Endothelial cell of hepatic sinusoid (primary cell): ENCODE measurements at regions not wholly inside any gene's neighbourhood (a gene's known extent, or its start where the extent isn't known, plus 50 kb on each side); places are given as distances from the start of the nearest gene placed in this dataset.
"Not testable (repeated sequence)": the region's sequence is repeated elsewhere in the genome, so short reads cannot be mapped to it uniquely, and the experiment has no call there.

Experiments used
- in situ Hi-C: cut with HindIII; loops from 2 replicates; pipeline ENCODE4 v1.10.0; 2017; ENCODE audit warnings: low sequenced_read_pairs

DNA sequence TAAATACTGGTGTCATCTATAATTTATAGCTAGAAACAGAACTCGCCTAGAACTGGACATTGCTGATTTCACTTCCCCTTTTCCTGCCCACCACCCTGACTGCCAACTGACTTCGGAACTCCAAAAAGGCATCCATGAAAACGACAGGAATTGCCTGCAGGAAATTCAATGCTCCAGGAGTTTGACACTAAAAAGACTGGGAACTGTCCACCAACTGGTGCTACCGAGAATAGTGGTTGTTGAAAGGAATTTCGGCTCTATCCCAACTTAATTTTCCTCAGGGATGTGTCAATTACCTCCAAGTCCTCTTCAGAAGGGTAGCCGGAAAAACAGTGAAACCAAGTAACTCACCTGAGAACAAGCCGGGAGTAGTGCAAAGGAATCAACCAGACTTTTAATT, 440.0 kb downstream of the PRELID2 start:
- in situ Hi-C loops = not testable (repeated sequence)

DNA sequence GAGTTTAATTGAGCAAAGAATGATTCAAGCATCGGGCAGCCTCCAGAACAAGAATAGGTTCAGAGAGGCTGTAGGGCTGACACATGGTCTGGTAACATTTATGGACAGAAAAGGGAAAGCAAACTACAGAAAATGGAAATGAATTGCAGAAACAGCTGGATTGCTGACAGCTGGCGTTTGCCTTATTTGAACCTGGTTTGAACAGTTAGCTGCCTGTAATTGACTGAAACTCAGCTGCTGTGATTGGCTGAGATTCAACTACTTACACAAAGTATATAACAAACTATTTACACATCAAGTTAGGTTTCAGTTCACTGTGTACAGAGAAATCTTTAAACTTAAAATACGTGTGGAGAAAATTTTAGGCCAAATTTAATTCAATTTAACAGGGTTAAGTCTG, 441.7 kb downstream of the PRELID2 start:
- in situ Hi-C loops = no loop called here

DNA sequence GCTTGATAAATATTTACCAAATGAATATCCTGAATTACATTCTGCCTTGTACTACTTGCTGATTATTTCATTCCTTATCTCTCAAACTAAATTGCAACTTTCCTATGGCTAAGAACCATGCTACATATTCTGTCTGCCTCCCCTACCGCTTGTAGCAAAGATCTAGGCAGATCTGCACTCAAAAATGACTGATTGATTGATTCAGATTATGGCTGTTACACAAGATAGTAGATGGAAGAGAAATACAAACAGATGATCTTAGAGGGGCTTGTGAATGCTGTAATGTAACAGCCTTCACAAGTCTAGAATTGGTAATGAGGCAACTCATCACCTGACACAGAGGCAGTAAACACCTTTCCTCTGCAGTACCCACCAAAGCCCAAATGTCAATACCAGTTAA, 446.1 kb downstream of the PRELID2 start:
- in situ Hi-C loops = no loop called here

DNA sequence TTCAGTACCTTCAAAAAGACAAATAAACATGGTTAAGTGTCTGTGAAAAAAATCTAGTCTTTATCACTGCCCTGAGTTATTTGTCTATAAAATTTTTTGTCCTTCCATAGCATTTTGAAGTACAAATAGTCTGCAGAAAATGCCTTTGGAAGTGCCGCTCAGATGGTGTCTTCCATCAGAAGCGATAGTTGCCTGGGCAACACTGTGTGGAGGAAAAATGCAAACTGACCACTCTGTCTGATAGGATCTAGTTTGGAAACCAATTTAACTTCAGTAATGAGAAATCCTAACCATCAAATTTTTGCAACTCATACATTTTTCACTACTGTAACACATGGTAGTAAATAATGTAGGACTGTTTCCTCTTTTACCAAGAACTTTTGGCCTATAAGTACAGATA, 449.9 kb downstream of the PRELID2 start:
- in situ Hi-C loops = no loop called here

DNA sequence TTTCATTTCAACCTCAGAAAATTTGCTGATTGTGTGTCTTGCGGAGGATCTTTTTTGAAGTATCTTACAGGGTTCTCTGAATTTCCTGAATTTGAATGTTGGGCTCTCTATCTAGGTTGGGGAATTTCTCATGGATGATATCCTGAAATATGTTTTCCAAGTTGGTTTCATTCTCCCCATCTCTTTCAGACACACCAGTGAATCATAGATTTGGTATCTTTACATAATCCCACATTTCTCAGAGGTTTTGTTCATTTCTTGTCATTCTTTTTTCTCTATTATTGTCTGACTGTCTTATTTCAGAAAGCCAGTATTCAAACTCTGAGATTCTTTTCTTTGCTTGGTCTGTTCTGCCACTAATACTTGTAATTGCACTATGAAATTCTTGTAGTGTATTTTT, 456.9 kb downstream of the PRELID2 start:
- in situ Hi-C loops = no loop called here

DNA sequence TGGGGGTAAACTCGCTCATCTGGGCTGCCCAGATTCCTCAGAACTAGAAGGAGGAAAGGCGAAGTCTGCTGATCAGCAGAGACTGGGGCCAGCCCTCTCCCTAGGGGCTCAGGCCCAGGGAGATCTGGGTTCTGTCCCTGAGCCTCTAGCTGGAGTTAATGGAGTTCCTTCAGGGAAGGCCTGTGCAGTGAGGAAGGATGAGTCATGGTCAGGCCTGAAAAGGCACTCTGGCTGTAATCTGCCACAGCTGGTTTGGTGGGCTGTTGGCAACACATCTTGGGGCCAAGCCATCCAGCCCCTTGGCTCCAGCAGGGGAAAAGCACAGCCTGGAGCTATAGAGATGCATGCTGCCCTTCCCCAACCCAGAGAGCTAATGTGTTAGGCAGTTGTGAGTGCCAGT, 459.6 kb downstream of the PRELID2 start:
- in situ Hi-C loops = no loop called here

DNA sequence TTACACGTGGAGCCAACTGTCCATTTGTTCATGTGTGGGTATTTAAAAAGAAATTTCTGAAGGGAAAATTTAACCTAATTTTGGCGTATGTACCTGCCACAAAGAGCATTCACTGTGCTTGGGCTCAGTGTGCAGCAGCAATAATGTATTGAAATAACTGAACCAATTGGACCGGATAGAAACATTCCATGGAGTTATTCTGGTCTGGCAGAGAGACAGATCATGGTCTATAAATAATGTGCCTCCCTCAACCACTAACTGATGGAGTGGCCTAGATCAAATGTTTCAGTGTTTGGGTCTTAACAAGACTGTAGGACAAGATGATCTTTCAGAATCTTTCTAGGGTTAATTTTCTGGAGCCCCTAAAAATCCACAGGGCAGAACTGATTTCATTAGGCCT, 469.7 kb downstream of the PRELID2 start:
- in situ Hi-C loops = no loop called here

DNA sequence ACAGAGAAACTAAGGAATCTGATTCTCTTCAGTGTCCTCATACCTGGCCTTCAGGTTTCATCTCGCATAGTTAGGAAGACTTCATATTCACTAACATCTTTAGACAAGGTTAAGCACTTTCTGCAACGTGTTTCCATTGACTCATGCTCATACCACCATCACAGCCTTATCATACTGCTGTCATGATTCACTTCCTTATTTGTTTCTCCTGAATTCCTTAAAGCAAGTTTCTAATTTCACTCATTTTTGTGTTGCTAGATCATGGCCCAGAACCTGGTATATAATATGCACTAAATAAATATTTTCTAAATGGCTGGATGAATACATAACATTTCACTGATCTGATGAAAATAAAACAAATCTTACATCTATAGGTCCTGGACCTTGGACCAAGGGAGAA, 472.9 kb downstream of the PRELID2 start:
- in situ Hi-C loops = no loop called here

DNA sequence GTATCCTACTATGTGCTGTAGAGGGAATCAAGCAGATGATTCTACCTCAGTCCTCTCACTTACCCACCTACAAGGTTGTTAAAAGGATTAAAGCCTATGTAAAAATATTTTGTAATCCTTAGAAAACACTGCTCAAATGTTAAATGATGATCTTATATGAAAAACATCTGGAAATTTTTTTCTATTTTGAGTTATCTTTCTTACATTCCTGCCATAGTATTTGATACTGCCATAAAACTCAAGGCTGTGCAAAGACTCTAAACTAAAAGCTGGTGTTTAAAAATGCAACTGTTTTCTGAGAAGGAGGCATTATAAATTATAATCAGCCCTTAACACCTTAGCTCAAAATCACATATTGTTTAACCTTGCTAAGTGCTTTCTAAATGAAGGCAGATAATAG, 474.2 kb downstream of the PRELID2 start:
- in situ Hi-C loops = no loop called here

DNA sequence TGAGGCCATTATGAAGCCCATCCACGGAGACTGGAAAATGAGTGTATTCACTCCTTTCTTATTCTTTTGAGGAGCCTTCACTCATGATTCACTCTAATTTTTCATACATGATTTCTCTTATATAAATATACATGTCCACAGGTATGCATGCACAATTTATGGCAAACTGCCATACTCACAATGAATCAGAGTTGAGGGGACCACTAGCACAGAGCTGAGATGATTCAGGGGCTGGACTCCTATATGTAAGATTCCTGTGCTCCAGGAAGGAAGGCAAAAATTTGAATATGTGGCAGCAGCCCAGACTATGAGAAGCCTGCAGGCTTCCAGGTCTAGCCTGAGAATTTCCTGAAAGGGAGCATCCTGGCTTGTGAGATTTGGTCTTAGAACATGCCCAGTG, 484.6 kb downstream of the PRELID2 start:
- in situ Hi-C loops = no loop called here

DNA sequence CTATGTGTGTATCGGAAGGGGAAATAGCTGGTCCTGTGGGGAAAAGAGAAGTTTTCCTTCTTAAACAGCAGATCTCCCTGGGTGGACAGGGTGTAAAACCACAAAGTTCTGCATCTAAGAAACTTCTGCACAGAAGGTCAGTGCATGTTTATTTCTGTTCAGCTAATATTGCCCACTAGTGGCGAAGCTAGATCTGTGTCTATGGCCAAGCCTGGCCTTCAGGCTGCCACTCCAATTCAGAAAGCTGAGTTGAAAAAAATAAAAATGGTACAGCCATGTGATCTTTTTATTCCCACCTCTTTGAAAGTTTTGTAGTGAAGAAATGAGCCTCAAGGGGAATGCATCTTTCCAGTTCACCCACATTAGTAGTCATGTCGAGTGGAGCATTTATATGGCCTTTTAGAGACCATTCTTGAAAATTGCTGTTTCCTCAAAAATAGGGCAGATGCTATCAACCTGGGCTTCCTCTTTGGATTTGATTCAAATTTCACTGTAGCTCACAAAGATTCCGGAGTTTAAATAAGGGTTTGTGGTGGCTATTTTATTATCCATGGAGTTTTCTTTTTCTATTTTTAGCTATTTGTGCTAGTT, 488.0 kb downstream of the PRELID2 start:
- in situ Hi-C loops = no loop called here

DNA sequence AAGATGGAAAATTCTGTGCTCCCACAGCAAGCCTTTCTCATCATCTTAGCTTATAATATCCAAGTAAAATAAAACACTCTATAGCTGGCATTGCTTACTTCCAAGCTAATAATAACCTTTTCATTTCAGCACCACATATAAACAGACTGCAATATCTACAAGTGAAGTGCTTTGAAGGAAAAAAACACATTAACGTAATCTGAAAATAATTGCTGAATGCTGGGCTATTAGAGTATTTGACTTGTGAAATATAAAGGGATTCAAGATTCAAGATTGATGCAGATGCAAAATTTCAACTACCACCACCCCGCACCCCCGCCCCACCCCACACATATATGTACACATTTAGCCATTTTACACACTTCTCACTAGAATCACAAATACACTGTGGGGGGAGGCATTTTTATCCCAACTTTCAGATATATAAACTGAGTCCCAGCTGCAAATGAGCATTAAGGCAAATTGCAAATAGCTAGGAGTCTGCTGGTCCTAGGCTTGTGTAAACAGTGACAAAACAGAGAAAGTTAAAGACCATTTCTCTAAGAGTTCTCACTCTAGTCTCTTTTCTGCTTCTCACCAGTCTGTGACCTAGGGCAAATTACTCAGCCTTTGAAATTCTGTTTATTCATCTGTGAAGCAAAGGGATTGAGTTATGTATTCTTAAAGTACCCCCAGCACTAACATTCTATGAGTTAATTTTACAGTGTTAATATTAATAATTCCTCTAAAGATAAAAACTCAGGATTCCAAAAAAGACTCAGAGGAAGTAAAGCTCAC, 489.4 kb downstream of the PRELID2 start:
- in situ Hi-C loops = no loop called here

DNA sequence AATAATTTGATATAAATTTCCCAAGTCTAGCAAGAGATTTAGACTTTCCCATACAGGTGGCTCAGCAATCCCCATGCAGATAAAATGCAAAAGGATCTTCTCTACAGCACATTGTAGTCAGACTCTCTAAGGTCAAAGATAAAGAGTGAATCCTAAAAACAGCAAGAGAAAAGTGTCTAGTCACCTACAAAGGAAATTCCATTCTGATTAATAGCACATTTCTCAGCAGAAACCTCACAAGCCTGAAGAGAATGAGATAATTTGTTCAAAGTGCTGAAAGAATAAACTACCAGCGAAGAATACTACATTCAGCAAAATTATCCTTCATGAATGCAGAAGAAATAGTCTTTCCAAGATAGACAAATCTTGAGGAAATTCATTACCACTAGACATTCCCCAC, 493.3 kb downstream of the PRELID2 start:
- in situ Hi-C loops = no loop called here

DNA sequence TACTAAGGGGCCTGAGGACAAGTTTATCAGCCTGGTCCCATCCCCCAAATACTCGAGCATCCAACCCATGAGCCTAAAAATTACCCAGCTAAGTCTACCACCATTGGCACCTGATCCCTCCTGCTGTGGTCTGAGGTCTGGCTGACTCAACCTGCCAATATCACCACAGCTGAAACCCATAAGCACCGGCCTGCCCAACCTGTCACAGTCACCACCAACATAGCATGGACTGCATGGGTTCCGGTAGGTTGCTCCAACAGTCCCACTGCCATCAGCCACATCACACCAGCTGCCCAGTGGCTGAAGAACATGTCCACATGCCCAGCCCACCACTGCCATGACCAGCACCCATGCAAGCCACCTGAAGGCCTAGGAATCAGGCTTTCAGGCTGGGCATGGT, 495.0 kb downstream of the PRELID2 start:
- in situ Hi-C loops = no loop called here

DNA sequence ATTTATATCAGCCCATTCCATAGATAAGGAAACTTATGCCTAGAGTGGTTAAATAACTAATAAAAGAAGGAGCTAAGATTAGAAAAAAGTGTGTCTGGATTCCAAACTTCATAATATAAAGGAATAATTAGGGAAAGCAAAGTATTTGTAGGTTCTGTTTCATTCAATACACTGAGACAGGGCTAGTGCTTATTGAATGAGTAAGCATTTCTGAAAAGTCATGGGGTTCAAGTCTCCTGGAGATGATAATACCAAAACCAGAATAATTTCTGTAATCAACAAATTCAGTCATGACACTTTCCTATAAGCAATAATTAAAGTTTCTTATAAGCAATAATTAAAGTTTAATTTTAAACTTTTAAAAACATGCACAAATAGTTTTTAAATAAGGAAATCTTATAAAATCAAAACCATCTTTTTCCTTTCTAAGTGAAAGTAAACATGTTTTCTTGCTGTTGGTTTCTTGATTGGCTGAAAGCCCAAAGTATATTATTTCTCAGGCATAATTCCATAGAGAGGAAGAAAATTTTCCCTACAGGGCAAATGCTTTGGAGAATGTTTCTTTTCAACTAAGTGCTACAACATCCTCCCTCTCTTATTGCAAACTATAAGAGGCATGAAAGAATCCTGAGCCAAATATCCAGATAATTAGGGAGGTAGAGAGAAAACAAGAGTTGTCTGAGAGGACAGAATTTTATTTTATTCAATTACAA, 510.2 kb downstream of the PRELID2 start:
- in situ Hi-C loops = no loop called here

DNA sequence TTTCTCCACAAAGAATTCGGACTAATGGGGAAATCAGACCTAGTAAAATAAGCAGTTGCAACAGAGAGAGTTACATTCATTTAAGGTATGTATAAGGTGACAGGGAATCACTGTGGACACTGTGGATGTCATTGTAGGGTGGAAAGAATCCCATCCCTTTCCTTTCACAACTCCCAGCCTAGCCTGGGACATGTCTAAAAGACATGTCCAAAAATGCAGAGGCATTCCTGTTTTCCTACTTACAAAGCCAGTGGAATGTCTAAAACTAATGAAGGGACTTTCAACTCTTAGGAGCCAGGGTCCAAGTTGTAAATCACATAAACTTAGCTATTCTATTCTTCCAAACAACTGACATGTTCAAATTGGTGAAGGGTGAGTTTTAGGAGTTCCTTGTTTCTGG, 511.0 kb downstream of the PRELID2 start:
- in situ Hi-C loops = no loop called here

DNA sequence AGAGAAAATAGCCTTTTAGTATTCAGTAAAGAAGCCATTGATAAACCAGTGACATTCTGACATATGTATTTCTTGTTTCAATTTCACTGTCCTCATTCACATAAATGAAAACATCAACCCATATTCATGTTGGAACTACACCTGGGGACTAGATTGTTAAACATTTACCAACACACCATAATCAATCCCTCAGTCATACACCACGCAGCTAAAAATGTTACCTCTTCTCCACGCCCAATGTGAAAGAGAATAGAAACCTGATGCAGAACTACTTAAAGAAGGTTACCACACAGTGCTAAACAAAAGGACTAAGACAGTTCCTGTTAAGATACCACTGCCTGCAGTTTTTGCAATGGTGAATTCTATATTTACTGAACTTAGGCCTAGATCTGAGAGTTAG, 518.9 kb downstream of the PRELID2 start:
- in situ Hi-C loops = no loop called here

DNA sequence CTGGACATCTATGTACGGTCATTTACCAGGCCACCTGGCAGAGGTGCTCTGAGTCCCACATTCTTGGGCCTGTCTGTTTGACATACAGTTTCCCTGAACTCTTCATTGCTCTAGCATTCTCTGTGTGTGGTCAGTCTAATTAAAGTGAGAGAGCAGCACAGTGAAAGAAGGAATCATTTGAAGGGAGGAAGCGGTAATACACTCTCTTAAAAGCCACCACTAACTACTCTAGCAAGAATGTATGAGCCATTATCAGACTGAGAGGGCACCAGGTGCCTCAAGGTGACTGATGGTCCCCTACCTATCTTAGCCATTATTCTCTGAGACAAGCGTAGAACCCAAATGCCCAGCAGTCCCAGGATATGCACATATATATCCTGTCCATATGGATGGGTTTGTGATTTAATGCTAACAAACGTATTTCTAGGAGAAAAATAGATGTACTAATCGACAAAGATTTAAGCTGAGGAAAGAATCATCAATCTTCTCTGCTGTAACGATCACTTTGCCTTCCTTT, 527.2 kb downstream of the PRELID2 start:
- in situ Hi-C loops = no loop called here

DNA sequence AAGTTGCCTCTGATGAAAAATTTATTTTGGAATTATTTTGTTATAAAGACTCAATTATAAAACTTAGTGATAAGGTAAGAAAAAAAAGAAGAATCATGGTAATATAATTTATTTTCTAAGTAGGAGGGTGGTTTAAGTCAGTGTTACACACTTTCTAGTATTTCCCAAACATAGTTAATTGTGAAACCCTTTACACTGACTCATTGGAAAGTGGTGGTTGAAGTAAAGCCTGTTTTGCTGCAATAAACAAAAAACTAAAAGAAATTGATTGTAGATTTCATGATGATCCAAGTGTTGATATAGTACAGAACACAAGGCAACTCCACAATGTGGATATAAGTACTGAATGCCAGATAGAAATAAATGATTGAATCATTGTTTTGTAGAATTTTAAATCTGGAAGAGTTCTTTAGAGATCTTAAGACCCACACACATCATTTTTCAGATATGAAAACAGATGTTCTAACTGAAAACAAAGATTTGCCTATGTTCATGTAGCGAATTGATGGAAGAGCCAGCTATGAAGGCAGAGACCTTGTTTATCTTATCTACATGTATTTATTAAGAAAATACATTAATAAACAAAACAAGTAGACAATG, 539.8 kb downstream of the PRELID2 start:
- in situ Hi-C loops = no loop called here

DNA sequence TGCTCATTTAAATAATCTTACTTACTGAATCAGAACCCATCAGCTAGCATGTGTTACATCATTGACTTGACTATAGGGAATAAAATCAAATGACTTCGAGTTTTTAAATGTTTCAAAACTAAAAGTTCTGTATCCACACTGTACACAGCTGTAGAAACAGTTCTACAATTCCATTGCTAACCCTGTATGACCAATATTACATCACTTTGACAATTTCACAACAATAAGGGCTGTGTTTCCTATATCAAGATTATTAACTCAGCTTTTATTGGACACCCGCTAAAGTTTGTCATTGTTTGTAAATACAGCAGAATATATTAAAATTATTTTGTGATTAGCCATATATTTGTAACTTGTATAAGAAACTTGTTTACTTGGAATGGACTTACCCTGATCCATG, 540.8 kb downstream of the PRELID2 start:
- in situ Hi-C loops = no loop called here

DNA sequence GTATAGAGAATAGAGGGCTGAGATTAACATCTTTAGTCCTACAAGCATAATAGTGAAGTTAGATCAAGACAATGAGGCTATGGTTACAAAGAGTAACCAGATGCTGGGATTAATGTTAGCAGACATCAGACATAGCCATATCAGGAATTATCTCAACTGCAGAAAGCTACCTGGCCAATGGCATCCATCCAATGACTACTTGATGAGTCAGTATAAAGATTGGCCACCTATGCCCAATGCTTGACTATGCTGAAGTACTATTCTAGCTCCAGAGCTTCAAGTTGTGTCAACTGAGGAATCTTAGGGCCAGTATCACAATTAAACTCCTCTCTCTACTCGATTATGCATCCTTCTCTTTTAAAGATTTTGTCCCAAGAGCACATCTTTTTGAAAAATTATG, 541.4 kb downstream of the PRELID2 start:
- in situ Hi-C loops = no loop called here

DNA sequence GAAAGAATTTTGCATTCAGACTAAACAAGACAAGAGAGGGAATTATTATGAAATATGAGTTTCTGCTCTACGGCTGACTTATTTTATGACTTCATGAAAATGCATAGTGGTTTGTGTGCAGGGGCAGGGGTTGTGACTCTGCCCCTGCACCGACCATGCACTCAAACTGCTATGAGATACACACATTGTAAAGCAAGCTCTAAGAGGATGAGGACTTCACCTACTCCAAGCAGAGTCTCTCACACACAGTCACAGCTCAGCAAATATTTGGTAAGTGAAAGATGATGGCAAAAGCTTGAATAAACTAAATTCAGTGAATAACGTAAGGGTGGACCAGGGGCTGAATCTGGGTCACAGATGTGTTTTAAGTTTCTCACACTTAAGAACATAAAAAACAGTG, 542.9 kb downstream of the PRELID2 start:
- in situ Hi-C loops = no loop called here
